Breast epithelium (tissue), 4 donors: ENCODE measurements at regions not wholly inside any gene's neighbourhood (a gene's known extent, or its start where the extent isn't known, plus 50 kb on each side); places are given as distances from the start of the nearest gene placed in this dataset.

ENCODE experiments used
- DNase-seq, 2 donors: peaks; one replicate each; pipeline ENCODE4 v3.0.0-alpha.2; 2019; ENCODE audit warnings: low spot score in 2 of 2
- H3K27ac ChIP-seq, 2 donors: fragments of 200-600 bp; sonication (generic) in 1 of 2; one replicate each; pipeline ENCODE4 v1.5.1; 2016 to 2019; ENCODE audit warnings: mild to moderate bottlenecking in 1 of 2
- H3K27me3 ChIP-seq, 2 donors: fragments of 200-600 bp; sonication (generic) in 1 of 2; one replicate each; pipeline versions ENCODE4 v1.5.1 to v1.6.0; 2017 to 2019; ENCODE audit warnings: control low read depth in 1 of 2, mild to moderate bottlenecking in 1 of 2
- H3K36me3 ChIP-seq: fragments of 200-600 bp; one replicate; pipeline ENCODE4 v1.5.1; 2019
- H3K4me1 ChIP-seq, 2 donors: fragments of 200-600 bp; sonication (generic); one replicate each; pipeline ENCODE4 v1.5.1; 2016 to 2019; ENCODE audit warnings: control low read depth in 1 of 2
- H3K4me3 ChIP-seq, 3 donors: fragments of 200-600 bp; sonication (generic); 1 replicate in 2 of 3; 2 replicates in 1 of 3; pipeline ENCODE4 v1.5.1; 2016 to 2019; ENCODE audit warnings: mild to moderate bottlenecking in 3 of 3, moderate library complexity in 2 of 3
- H3K9me3 ChIP-seq, 2 donors: fragments of 200-600 bp; sonication (generic) in 1 of 2; one replicate each; pipeline ENCODE4 v1.5.1; 2016 to 2019; ENCODE audit warnings: control low read depth in 1 of 2
- POLR2A ChIP-seq: fragments of 450-650 bp; IDR thresholded peaks from one replicate; pipeline ENCODE4 v1.6.1; 2016; ENCODE audit warnings: antibody characterized with exemption, mild to moderate bottlenecking, moderate library complexity
- POLR2AphosphoS5 ChIP-seq, 3 donors: sonication (generic); formaldehyde crosslinking; IDR thresholded peaks; one replicate each; pipeline ENCODE4 v1.6.1; 2017; ENCODE audit warnings: antibody characterized with exemption in 3 of 3
- intact Hi-C: fragments of 100-400 bp; cut with DNase I; formaldehyde crosslinking; loops from one replicate; pipeline ENCODE4 v1.15.1; 2023; ENCODE audit warnings: low total_unique reads
- TF ChIP-seq, protein P1 (sequence below), 3 donors: fragments of 450-650 bp; IDR thresholded peaks; one replicate each; pipeline ENCODE4 v1.5.1; 2016 to 2017; ENCODE audit warnings: antibody characterized with exemption in 3 of 3, mild to moderate bottlenecking in 3 of 3, moderate library complexity in 3 of 3

DNA sequence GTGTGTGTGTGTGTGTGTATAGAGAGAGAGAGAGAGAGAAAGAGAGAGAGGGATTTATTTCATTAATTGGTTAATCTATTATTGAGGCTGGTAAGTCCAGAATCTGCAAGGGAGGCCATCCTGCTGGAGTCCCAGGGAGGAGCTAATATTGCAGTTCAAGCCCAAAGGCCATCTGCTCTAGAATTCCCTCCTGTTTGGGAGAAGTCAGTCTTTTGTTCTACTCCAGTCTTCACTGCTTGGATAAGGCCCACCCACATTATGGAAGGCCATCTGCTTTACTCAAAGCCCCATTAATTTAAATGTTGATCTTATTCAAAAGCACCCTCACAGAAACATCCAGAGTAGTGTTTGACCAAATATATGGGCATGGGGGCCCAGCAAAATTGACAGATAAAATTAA is 317.5 kb upstream of the RASGEF1B start:
- Histone ChIP-seq H3K27ac (no peak overlapping the region), H3K36me3 (no peaks in the 10 kb centered on the region), H3K27me3 (no peaks in the 10 kb centered on the region), H3K4me1 (no peaks in the 10 kb centered on the region), H3K9me3 (no peaks in the 10 kb centered on the region), H3K4me3 (no peak overlapping the region)
- no peak for DNase-seq
- TF ChIP-seq POLR2A (no peak), POLR2AphosphoS5 (IDR thresholded peaks at IDR 0.05) (no peak)
- TF ChIP-seq, protein P1, sequence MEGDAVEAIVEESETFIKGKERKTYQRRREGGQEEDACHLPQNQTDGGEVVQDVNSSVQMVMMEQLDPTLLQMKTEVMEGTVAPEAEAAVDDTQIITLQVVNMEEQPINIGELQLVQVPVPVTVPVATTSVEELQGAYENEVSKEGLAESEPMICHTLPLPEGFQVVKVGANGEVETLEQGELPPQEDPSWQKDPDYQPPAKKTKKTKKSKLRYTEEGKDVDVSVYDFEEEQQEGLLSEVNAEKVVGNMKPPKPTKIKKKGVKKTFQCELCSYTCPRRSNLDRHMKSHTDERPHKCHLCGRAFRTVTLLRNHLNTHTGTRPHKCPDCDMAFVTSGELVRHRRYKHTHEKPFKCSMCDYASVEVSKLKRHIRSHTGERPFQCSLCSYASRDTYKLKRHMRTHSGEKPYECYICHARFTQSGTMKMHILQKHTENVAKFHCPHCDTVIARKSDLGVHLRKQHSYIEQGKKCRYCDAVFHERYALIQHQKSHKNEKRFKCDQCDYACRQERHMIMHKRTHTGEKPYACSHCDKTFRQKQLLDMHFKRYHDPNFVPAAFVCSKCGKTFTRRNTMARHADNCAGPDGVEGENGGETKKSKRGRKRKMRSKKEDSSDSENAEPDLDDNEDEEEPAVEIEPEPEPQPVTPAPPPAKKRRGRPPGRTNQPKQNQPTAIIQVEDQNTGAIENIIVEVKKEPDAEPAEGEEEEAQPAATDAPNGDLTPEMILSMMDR (IDR thresholded peaks at IDR 0.05): no peak
- intact Hi-C loops: no loop called here

DNA sequence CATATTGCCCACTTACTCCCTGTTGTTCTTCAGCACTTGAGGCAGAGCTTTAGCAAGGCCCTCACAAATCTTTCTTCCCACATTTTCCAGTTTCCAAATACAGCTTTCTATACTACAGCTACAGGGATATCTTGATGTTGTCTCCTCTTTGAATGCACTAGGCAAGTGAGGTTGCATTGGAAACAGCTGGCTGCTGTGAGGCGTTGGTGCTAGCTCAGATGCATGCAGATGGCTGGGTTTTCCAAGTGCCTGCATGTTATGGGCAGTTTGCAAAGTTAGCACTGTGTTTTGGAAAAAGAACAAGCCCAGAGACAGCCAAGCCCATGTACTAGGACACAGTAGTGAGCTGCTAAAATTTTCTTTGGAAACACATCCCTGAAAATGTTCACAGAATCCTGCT is 315.1 kb upstream of the RASGEF1B start:
- Histone ChIP-seq H3K27me3 (no peaks in the 10 kb centered on the region), H3K4me3 (no peak overlapping the region), H3K36me3 (no peaks in the 10 kb centered on the region), H3K27ac (no peak overlapping the region), H3K9me3 (no peaks in the 10 kb centered on the region), H3K4me1 (no peaks in the 10 kb centered on the region)
- DNase-seq: no peak
- intact Hi-C loops: no loop called here
- TF ChIP-seq POLR2A (no peak), POLR2AphosphoS5 (IDR thresholded peaks at IDR 0.05) (no peak)
- TF ChIP-seq, protein P1 (IDR thresholded peaks at IDR 0.05): no peak

DNA sequence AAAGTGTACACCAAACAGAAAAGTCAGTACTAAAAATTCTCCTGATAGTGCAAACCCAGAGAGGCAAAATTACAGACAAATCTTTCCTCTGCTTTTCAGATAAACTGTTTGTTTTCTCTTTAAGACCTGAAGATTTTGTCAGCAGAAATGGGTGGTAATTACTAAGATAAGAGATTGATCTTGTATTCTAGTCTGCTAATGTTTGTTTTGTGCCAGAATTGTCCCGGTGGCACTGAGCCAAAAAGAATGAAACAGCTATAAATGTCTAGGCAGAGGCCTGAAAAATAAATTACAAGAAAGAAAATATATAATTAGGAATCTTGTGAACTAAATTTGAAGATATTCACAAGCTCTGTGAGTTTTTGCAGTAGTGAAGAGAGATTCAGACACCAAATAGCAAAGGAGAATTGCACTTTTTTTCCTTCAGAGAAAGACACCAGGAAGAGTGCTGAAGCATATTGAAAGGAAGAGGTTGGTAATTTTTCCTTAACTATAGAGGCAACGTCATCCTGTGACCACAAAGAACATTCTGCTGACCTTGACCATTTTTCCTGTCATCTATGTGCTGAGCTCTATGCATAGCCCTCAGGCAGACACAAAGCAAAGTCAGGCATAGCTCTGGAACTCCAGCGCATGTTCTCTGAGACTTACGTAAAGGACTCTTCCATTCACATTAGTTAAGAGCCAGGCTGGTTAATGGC is 314.5 kb upstream of the RASGEF1B start:
- H3K4me3 ChIP-seq: no peak overlapping the region
- H3K36me3 ChIP-seq: no peaks in the 10 kb centered on the region
- no peak for DNase-seq
- H3K4me1 ChIP-seq: no peaks in the 10 kb centered on the region
- H3K27ac ChIP-seq: no peak overlapping the region
- H3K9me3 ChIP-seq: no peaks in the 10 kb centered on the region
- H3K27me3 ChIP-seq: no peaks in the 10 kb centered on the region
- no peak for TF ChIP-seq POLR2A
- TF ChIP-seq, protein P1 (IDR thresholded peaks at IDR 0.05): no peak
- TF ChIP-seq POLR2AphosphoS5 (IDR thresholded peaks at IDR 0.05): no peak
- intact Hi-C loops: no loop called here

DNA sequence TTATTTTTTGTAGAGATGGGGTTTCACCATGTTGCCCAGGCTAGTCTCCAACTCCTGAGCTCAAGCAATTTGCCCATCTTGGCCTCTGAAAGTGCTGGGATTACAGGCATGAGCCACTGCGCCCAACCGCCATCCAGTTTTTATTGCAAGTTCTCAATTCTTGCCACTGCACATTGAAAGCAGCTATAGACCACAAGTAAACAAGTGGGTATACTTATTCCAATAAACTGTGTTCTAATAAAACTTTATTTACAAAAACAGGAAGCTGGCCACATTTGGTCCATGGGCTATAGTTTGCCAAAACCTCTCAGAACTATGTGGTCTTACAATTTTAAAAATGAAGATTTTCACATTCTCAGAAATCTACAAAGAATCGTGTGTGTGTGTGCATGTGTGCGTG is 313.6 kb upstream of the RASGEF1B start:
- Histone ChIP-seq H3K9me3 (no peaks in the 10 kb centered on the region), H3K27ac (no peak overlapping the region), H3K36me3 (no peaks in the 10 kb centered on the region), H3K4me1 (no peaks in the 10 kb centered on the region), H3K4me3 (no peak overlapping the region), H3K27me3 (no peaks in the 10 kb centered on the region)
- intact Hi-C loops: no loop called here
- DNase-seq: no peak
- TF ChIP-seq POLR2A (no peak), POLR2AphosphoS5 (IDR thresholded peaks at IDR 0.05) (no peak)
- TF ChIP-seq, protein P1 (IDR thresholded peaks at IDR 0.05): no peak

DNA sequence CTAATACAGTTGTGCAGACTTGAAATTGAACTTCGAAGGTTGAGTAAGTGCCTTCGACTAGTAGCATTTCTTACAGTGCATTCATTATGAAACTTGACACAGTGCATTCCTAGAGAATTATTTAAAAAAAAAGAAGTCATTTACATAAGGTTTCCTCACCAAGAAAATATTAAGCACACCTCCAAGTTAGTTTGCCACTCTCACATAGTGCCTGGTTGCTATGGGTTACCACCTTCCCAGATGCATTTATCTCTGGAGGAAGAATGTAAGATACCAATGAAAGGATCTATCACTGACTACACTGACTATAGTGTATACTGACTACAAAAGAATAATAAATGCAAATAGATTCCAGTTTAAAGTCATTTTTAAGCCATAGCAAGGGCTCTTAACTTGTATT is 311.9 kb upstream of the RASGEF1B start:
- Histone ChIP-seq H3K27me3 (no peaks in the 10 kb centered on the region), H3K9me3 (no peaks in the 10 kb centered on the region), H3K36me3 (no peaks in the 10 kb centered on the region), H3K4me1 (no peaks in the 10 kb centered on the region), H3K27ac (no peak overlapping the region), H3K4me3 (no peak overlapping the region)
- intact Hi-C loops: no loop called here
- DNase-seq: no peak
- TF ChIP-seq POLR2A: no peak
- TF ChIP-seq, protein P1 (IDR thresholded peaks at IDR 0.05): no peak
- TF ChIP-seq POLR2AphosphoS5 (IDR thresholded peaks at IDR 0.05): no peak
